ENCODE measurements at regions not wholly inside any gene's neighbourhood (a gene's known extent, or its start where the extent isn't known, plus 50 kb on each side); places are given as distances from the start of the nearest gene placed in this dataset.

DNA sequence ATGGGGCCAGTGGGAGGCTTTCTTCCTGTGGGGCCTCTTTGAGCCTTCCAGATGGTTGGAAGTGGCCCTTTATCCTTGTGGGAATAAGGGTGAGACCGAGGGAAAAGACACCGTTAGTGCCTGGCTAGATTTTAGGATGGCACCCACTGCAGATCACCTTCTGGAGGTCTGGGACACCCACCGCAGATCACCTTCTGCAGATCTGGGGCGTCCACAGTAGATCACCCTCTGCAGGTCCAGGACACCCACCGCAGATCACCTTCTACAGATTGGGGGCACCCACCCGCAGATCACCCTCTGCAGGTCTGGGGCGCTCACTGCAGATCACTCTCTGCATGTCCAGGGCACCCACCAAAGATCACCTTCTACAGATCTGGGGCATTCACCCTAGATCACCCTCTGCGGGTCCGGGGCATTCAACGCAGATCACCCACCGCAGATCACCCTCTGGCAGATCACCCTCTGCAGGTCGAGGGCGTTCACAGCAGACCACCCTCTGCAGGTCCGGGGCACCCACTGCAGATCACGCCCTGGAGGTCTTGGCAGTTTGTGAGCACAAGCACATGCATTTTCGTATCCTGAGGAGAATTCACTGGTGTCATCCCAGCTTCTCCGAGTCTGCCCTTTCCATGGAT, 153.4 kb upstream of the TSHZ3 start:
- DNase-seq, result no peak

DNA sequence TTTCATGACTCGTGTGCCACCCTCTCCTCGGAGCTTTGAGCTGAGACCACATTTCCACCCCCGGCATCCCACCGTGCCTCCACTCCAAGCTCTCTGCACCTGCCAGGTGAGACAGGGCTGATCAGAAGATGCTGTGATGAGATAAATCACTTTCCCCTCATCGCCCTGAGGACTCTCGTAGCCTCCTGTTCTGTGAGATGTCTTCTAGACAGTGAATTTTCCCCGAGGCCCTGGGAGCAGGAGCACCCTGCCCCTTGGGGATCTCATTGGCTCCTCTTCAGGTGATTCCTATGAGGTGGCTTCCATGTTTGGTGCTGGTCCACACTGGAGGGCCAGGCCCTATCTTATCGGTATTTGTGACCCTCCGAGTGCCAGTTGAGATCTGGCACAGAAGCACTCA, 154.0 kb upstream of the TSHZ3 start:
- no peak for DNase-seq

DNA sequence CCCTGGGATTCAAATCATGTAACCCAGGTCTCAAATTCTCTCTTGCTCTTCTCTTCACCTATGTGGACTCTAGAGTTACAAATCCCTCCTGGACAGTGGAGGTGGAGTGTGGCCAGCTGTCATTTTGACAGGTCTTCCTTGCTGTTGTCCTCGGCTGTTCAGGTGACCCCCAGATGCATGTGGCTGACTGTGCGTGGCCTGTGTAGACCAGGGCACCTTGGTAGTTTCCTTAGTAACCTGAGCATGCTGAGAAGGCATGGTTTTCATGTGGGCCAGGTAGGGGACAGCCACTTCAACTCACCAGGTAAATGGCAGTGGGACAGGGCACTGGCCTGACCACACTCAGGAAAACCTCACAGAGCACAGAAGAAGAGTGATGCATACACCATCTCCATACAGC, 155.0 kb upstream of the TSHZ3 start:
- DNase-seq, result no peak

DNA sequence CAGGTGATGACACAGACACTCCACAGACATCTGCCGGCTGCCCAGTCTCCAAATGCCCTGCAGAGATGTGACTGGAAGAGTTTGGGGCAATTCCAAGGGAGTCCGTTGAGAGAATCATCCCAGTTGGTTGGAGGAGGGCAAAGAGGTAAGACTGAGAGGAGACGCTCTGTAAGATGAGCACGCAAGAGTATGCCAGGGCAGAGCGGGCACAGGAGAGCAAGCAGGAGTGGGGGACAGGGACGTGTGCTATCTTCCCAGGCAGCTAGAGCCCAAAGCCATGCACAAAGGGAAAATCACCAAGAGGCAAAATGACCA, 156.3 kb upstream of the TSHZ3 start:
- DNase-seq, result no peak

DNA sequence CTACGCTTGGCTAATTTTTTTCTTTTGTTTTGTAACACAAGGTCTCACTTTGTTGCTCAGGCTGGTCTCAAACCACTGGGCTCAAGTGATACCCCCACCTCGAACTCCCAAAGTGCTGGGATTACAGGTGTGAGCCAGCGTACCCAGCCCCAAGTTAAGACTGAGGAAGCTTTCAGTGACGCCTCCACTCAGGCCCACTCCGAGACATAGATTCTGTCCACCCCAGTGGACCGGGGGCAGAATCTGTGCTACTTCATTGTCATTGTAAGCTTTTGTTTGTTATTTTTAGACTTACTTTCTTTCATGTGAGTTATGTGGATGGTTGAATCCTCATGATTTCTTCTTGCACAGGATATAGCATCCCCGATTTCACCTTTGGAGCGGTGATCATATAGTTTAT, 156.9 kb upstream of the TSHZ3 start:
- DNase-seq, result no peak

DNA sequence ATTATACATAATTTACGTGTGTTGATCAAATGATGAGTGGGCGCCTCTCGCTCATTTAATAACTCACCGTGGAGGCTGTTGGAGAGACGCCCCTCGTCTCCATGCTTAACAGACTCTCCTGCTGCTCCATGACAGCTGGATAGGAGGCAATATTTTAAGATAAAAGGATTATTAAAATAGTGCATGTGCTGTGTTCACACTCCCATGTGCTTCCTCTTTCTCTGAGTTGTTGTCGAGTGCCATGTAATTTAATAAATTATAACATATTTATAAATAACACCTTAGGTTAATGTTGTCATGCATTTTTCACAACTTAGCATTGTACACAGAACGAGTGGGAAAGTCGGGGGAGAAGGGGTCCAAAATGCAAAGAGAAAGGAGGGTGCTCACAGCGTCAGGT, 161.4 kb upstream of the TSHZ3 start:
- DNase-seq, result no peak

DNA sequence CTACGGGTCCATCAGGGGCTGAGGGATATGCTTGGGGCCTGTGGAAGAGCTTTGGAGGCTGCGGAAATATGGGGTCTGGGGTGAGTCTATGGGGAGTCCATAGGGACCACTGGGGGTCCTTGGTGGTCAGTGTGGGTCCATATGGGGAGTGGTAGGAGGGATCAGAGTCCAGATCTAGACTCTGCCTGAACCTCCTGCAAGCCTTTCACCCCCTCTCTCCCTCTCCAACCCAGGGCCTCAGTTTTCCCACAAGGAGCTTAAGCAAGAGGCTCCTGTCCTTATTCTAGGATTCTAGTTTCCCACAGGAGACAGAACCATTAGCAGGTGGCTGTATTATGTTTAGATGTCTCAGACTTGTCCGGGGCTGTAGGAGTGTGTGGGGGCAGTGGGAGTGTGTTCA, 161.9 kb upstream of the TSHZ3 start:
- DNase-seq, result no peak

DNA sequence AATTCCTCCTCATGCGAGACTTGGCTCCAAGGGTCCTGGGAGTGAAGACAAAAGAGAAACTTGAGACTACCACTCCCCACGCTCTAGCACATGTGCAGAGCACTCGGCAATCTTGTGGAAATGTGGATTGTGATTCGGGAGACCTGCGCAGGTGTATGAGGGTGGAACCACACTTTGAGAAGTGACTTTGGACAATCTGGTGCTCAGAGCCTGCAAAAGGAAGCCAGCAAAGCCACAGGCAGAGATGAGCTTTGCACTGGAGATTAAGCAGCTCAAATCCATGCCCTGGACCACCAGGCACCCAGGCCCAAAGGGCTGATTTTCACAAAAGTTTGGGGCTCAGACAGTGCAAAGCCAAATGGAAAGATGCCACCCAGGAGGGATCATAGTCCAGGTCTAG, 162.5 kb upstream of the TSHZ3 start:
- DNase-seq, result no peak

DNA sequence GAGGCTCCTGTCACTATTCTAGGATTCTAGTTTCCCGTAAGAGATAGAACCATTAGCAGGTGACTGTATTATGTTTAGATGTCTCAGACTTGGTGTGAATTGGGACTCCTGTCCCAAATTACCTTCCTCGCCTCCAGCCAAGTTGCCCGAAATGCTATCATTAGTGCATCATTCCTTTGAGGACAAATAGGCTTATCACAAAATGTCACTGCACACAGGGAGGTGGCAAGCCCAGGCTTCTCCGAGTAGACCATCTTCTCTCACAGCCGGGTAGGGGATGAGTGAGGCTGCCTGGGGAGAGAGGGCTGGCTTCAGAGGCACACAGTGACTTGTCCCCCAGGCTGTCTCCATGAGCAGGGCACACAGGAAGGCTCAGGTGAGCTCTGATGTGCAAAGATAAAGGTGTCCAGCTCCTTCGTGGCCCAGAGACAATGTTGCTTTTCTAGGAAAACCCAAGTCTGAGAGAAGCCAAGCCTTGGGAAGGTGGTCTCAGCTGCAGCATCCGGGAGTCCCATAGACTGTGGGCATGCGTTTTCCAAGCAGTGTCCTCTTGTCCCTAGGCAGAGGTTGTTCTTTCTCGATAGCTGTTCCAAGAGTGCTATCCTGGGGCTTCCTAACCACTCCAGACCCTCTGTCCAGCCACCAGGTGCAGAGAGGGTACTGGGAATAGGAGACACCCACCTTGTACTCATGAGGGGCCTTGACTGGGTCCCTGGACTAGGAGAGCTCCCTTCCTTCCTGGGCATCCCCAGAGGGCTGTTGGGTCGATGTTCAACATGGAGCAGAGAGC, 163.1 kb upstream of the TSHZ3 start:
- DNase-seq, result no peak

DNA sequence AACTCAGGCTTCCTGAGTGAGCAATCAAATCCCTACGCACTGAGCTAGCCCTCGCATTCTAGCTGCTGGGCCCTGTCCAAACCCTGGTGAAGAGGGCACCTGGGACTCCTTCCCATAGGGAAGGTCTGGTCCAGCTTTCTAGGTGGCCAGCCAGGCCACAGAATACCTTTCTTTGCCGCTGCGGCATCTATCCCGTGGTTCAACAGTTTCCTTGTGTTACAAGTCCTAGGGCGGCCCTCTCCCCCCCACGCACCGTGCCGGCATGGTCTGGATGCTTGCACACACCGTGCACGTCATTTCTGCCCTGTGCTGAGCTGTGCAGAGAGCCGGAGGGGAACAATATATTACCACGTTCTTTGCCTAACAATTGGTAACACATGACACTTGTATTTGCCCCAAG, 164.6 kb upstream of the TSHZ3 start:
- no peak for DNase-seq

DNA sequence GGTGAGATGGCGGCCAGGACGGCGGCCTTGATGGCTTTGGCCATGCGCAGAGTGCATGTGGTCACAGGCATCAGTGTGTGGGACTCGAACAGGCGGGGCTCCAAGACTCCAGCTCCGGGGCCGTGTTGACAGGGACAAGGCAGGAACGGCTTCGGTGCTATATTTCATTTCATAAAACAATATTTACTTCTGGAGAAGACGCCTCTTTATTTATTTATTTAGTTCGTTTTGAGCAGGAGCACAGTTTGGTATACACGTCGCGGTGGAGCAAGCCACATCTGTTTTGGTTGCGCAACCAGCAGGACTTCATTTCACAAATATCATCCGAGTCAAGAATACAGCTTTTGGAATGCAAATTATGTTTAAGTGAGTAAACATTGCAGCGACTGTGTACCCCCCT, 166.7 kb upstream of the TSHZ3 start:
- DNase-seq, result no peak

DNA sequence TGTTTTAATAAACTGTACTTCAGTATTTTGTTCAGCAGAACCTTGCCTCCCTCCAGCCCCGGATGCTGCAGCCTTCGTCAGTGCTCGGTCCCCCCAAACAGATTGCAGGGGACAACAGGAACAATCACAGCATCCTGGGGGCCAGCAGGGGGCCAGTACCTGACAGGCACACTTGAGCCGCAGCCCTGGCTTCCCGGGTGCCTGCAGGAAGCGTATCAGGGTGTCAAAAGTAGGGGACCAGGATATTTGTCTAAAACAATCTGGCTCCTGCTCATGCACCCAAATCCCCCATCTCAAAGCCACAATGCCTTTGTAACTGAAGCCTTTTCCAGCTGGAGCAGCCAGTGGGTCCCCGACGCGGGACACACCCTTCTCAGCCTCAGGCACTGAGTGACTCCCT, 167.5 kb upstream of the TSHZ3 start:
- no peak for DNase-seq

DNA sequence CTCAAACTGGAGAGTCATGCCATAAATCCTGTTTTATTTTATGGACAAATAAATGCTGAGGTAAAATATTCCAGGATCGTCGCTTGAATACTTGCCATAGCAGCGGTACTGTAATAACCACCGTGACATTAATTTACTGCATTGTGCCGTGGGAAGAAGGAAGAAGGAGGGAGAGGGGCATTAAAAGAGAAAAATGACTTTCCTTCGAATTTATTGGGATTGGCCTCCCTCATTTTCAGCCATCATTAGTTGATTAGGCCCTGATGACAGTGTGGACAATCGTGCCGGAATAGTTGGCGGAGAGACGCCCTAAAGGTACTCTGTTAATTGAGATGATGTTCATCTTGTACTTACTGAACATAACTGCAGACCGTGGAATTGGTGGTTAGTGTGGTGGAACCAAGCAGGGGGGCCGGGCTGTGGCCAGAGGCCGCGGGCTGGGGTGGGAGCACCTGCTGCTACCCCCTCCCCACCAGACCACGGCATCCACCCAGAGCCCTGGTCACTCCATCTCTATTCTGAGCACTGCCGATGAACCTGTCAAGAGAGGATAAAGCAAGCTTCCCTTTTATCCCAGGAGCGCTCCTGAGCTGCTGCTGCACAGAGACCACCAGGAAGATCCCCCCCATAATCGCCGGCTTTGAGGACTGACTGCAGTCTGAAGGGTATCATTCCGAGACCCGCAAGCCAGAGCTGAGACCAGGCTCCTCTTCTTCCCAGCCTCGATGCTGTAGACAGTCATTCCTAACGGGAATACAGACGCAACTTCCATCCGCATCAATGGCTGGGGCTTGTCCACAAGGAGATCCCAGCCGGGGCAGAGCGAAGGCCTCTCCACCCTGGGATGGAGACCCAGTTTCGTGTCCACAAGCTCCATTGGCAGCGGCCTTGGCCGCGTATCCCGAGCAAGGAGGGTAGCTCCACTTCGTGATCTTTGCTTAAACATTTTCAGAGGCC, 168.3 kb upstream of the TSHZ3 start:
- no peak for DNase-seq

DNA sequence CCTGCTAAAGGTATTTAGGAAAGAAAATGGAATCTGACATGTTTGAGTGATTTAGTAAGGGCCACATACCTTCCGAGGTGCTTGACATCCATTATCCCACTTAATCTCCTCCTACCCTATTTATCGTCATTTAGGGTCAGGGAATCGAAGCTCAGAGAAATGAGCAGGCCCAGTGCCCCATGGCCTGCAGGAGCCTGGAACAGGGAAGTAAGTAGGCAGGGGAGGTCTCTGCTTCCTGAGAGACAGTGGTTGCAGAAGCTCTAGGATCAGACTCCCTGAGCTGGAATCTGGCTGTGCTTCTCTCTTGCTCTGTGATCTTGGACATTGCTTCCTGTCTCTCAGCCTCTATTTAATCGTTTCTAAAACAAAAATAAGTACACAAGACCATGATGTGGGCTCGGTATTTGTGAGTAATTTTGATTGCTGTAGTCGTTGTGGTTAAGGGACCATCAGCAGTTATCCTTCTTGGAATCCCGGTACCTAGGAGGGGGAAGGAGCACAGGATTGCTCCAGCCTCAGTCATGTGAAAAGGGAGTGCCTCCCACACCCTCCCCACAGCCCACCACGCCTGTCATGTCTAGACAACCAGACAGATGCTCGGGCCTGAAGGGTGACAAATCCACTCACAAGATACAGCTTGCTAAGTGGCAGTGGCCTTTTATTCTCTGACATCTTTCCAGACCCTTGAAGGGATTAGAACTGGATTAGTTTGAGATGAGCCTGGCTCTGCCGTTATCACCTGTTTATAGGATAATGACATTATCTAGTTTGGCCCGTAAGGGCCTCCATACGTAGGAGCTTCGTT, 169.2 kb upstream of the TSHZ3 start:
- DNase-seq, result no peak

DNA sequence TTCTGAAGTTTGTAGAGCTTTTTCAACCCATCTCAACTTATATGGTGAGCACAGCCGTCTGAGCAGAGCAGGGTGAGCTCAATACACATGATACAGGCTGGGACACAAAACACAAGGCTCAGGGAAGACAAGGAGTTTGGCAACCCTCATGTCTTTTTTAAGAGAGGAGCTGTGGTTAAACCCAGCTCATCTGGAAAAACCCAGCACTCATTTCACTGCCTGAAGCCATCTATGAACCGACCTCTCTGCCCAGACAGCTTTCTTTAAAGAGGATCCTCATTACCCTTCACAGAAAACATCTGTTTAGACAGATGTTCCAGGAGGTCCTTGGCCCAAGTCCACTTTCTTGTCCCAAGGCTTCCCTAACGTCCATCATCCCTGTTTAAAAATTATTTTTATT, 170.0 kb upstream of the TSHZ3 start:
- DNase-seq, result no peak

DNA sequence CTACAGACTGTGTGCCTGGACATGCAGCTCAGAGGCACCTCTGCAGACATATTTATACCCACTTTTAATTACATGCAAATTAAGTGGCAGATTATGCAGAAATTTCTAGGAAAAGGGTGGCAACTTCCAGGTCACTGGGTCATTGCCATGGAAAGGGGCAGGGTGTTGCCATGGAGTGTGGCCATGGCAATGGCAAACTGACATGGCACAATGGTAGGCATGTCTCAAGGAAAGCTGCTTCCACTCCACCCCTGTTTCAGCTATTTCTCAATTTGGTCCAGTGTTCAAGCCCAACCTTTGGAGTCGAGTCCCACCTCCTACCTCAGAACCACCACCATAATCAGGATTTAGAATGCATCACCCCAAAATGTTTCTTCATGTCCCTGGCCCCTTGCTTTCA, 170.7 kb upstream of the TSHZ3 start:
- no peak for DNase-seq

DNA sequence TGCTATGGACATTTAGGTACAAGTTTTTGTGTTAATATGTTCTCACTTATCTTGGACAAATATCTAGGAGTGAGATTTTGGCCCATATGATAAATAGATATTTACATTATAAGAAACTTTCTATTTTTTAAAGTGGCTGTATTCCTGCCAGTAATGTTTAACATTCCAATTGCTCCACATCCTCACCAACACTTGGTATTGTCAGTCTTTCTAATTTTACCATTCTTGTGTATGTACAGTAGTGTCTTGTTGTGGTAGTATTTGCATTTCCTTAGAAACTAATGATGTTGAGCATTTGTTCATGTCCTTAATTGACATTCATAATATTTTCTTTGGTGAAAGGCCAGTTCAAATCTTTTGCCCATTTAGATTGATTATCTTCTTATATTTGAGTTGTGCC, 171.4 kb upstream of the TSHZ3 start:
- DNase-seq, result no peak

DNA sequence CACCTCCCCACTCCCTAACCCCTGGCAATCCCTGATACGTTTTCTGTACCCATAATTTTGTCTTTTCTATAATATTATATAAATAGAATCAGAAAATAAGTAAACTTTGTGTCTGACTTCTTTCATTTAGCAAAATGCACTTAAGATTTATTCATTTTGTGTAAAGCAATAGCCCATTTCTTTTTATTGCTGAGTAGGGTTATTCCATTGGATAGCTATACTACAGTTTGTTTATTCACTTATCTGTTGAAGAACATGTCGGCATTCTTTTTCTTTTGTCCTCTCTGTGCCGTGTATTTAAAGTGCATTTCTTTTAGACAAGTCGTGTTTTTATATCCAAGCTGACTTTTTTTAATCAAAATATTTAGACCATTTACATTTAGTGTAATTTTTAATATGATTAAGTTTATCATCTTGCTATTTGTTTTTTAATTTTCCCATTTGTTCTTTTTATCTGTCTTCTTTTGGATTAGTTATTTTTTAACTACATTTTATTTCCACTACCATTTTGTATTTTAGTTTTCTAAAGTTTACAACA, 176.4 kb upstream of the TSHZ3 start:
- no peak for DNase-seq

DNA sequence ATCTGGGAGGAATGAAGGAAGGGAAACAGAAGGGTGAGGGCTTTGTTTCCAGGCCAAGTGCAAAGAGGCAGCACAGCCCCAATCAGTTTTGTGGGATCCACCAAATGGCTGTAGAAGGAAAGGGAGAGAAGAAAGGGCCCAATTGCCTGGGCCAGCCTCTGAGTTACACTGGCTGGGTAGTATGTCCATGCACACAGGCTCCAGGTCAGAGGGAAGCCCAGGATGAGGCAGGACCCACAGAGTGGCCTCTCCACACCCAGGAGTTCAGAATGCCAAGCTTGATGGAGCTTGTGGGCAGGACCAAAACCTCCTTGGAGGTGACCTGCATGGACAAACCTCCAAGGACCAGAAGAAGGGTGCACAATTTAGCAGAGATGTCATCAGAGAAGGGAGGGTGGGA, 178.2 kb upstream of the TSHZ3 start:
- no peak for DNase-seq

DNA sequence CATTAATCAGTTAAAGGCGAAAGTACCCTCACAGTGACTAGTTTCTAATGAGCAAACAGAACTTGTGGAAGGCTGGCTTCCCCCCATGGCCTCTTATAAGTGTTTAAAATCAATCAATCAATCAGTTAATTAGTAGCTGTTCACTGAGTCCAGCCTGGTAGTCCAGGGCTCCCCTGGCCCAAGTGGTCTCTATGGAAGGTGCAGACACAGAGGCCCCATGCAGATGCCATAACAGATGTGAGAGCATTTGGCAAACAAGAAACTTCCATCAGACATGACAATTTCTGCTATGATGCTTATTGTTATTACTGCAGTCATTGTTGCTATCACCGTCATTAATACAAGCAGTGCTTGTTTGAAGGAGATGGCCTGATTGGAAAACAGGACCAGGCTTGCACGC, 179.0 kb upstream of the TSHZ3 start:
- DNase-seq, result no peak

DNA sequence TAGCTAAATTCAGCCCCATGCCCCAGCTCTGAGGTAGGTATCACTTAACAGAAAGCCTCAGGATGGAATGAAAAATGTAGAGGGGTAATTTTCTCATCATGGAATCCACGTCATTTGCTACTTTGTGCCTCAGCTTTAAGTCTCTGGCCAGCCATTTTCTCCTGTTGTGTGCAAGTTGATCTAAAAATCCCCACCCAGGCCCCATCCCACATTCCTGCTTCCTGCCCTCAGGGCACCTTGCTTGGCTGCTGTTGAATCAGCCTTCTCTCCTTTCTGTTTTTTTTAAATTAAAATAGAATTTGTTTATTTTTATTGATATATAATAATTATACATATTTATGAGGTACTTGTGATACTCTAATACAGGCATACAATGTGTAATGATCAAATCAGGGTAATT, 179.9 kb upstream of the TSHZ3 start:
- no peak for DNase-seq

DNA sequence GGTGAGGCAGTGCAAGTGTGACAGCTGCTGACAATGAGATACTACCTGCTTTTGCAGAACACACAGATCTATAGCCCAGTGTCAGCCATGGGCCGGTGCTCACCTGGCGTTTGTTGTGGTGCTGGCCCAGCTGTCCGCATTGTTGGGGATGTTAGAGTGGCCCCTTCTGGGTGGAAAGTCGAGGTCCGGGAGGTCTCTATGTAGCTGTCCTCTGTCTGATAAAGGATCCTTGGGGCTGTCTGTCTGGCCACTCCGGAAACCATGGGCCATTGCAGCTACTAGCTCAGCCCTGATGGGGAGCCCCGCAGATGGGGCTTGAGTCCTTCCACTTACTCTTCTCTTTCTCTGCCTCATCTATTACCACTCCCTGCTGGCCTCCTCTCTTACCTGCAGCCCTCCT, 181.5 kb upstream of the TSHZ3 start:
- no peak for DNase-seq

DNA sequence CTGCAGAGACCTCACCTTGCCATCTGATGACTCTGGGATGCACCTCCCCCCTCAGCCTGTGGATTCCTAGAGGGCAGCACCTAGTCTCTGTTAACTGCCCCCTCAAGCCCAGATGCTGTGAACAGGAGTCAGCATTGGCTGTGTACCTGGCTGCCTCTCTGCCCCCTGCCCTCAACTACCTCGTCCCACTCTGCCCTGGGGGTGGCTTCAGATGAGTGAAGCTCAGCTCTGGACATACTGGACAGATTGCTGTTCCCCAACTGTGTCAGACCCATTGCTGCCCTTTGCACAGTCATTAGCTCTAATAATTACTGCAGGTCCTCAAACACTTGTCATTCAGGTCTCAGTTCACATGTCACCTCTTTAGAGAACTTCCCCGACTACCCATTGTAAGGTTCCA, 182.1 kb upstream of the TSHZ3 start:
- DNase-seq, result no peak

Data from activated CD8-positive, alpha-beta memory T cell treated with anti-CD3 and anti-CD28 coated beads for 24 hours (primary cell).